NCI-H1092 (cell line): ENCODE measurements at regions not wholly inside any gene's neighbourhood (a gene's known extent, or its start where the extent isn't known, plus 50 kb on each side); places are given as distances from the start of the nearest gene placed in this dataset.

ENCODE experiments used
- DNase-seq: peaks from one replicate; lab custom pipeline; 2025; lab: John Stamatoyannopoulos, UW

DNA sequence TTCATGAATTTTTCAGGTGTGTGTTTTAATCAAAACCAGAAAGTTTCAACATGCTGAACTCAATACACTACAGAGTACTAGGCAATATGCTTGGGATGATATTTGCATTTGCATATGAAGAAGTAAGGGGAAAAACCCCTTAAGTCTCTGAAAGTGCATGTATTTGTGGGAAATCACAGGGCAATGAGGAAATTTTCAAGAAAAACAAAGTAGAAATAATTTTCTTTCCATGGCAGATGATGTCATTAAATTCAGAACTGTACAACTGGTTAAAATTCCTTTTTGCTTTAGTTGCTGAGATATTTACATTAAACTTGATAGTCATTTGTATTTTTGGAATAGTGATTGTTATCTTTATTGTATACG is 294.0 kb upstream of the TBC1D5 start:
- no peak for DNase-seq

DNA sequence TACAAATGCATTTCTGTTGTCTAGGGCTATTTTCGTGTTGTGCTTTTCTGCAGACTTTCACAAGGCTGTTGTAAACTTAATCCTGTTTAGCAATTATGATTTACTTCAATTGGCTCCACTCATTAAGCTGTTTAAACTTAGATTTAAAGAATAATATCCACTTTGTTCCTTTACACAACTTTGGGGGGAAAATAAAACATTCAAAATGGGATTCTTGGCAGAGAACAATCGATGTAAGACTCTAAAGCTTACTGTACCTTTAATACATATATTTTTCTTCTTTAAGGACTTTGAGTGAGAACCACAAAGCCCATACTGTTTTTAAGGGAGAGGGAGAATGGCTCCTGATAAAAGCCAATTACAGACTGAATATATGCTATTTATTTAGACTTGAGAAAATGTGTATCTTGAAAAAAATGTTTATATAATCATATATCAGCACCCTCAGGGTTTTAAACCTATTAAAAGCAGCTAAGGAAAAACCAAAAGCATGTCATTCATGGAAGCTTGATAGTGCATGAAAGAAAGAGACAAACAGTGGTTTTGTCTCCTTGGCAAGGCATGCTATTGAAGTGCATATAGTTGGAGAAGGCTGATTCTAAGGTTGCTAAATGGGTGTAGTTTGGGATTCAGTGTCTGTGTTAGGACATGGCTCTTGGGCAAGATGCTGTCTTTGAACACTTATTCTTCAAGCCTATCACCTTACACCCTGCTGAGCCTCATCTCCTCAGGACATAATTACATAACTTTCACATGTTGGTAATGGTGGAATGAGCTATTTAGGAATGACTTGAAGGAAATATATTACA is 293.4 kb upstream of the TBC1D5 start:
- DNase-seq, result no peak

GRCh38 chr3:18033581-18034108 is 291.2 kb upstream of the TBC1D5 start:
- DNase-seq, result no peak

DNA sequence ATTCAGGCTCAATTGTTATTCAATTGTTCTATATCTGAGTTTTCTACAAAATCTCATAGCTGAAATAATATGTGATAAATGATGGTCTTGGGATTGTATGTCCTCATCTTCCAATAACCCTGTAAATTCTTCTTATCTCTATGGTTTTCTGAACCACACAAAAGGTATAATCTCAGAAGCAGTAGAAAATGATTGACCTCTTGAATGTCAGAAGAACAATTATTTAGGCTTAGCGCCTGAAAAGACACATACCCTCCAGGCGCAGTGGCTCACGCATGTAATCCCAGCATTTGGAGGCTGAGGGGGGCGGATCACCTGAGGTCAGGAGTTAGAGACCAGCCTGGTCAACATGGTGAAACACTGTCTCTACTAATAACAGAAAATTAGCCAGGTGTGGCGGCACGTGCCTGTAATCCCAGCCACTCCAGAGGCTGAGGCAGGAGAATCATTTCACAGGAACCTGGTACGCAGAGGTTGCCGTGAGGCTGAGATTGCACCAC is 288.0 kb upstream of the TBC1D5 start:
- DNase-seq, result no peak

DNA sequence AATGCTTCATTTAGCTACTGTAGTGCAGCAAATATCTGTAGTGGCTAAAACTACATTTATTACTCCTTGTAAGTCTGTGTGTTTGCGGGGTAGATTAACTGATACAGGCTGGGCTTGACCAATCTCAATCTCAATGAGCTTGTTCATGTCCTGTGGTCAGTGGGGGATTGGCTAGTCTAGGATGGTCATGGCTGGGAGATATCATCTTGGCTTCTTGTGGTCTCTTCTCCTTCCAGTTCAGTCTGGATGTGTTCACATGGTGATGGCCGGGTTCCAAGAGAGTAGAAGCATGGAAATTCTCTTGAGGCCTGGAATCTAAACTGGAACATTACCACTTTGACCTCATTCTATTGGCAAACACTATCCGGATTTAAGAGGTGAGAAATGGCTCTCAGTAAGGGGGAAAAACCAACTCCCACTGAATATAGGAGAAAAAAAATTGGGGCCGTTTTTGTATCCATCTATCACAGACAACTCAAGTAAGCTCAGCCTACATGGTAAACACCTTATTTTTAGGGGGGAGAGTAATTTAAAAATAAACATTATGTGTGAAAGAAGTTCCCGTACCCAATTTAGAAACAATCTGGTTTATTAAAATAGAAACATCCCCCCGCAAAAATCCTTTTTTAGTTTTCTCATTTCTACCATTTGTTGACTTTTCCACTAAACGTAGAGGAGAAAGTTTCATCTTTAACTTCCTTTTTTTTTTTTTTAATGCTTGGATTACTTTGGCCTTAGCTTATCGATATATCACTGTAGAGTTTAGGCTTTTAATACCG is 284.9 kb upstream of the TBC1D5 start:
- DNase-seq, result no peak

DNA sequence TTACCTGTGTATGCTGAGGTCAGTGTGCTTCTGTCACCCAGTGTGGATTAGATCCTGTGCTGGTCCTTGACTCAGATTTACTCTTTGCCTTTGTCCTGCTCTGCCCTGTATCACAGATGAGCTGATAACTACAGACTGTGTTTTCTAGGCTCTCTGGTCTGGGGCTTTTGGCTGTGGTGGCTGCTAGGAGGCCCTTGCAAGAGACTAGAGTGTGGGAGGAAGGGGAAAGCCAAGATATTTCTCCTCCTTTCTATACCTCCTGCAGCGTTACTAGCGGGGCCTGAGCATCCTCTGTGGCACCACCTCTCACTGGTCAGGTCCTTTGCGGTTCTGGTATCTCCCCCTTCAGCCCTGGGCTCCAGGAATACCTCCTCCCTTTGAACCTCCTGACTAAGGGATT is 282.3 kb upstream of the TBC1D5 start:
- no peak for DNase-seq

DNA sequence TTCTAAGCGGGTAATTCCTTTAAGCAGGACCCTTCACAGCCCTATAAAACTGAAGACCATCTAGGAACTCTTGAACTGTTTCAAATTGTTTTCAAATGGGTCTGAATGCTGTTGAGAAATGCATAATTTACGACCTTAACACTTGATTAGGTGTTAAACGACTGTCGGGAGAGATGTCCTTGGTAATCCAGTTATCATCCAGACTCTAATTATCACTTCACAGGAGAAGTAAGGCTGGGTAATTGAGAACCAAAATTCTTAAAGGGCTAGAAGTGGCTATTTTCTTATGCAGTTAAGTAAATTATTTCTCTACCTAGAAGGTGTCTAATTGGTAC is 276.7 kb upstream of the TBC1D5 start:
- no peak for DNase-seq

GRCh38 chr3:18018491-18019160 is 276.2 kb upstream of the TBC1D5 start:
- DNase-seq, result no peak

GRCh38 chr3:18016366-18016765 is 273.9 kb upstream of the TBC1D5 start:
- DNase-seq, result no peak

DNA sequence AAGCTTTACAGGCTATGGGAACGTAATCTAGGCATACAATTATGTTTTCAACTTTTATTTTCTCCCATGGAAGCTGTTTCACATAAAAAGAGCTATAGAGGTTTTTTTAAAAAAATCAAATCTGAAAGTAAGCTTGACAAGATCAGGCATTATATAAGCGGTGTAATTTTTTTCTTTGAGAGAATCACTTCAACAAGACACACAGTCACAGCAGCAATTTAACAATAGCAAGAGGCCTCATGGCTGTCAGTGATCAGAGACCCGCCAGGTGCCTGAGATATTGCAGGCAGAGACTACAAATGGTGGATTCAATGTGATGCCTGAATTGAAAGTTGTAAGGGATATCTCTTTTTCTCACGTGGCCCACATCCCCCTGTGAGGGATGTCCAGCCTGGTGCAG is 270.5 kb upstream of the TBC1D5 start:
- DNase-seq, result no peak

DNA sequence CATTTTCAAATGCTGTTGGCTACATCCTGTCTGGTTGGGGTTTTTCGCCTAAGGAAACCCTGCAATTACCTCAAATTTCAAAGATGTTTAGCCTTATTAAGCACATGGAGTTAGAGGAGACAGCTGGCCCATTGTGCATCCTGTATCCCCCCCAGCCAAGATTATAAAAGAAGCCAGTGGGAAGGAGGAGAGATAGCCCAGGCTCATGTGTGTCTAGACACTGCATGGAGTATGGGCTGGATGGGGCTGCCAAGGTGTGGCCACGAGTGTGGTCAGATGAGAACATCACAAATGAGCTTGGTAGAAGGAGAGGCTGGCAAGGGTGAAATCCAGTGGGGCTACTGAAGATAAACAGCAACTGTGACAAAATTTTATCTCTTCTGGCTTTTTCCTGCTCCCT is 270.0 kb upstream of the TBC1D5 start:
- DNase-seq, result no peak

GRCh38 chr3:18011387-18011786 is 269.0 kb upstream of the TBC1D5 start:
- no peak for DNase-seq

DNA sequence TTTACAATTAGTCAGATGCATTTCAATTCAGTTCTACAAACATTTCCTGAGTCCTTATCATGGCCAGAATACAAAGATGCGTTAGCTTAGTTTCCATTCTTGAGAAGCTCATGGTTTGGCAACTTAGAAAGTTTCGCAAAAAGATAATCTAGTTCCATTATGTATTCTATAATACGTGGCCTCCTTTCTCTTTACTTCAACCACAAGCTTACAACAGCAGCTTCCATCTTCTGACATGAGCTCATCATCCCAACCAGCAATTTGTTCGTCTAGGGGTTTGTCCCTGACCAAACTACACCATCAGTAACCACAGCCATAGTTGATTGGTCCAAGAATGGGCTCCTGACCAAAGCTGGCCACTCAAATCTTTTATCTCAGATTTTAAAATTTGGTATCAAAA is 267.6 kb upstream of the TBC1D5 start:
- DNase-seq, result no peak

DNA sequence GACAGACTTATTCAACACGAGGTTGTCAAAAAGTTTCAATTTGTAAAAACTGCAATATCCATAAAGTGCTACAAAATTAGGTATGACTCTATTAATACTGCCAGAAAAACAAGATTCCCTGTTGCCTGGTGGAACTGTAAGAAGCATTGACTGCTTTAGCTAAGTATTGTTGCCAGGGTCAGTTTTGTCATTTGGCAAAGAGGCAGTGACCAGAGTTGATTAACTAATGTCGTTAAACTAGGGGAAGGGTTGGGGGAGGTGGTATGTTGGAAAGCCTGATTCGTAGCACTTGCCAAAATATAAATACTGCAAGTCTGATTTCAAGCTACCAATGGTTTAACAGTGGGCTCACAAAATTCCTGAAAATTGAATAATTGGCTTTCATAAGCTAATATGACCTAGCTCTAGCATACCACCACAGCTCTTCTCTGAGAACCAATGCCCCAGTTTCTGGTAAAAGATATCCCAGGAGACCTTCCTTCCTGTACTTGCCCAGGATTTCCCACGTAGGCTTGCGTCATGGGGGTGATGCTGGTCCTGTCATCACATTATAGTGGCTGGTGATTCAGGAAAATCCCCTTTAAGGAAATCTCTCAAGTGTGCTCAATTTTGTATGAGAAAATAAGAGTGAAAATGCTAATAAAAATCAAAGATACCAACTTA is 266.4 kb upstream of the TBC1D5 start:
- no peak for DNase-seq

DNA sequence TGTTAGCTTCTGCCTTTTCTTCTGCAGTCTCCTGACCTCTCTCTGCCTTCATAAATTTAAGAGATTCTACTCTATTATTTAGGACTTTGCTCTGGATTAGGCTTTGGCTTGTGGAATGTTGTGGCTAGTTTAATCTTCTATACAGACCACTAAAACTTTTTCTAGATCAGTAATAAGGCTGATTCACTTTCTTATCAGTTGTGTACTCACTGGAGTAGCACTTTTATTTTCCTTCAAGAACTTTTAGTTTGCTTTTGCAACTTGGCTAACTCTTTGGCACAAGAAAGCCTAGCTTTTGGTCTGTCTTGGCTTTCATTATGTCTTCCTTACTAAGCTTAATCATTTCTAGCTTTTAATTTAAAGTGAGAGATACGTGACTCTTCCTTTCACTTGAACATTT is 265.5 kb upstream of the TBC1D5 start:
- no peak for DNase-seq

- DNase-seq, result no peak
These were observed 253.3 kb upstream of the TBC1D5 start for GRCh38 chr3:17995769-17996168.

DNA sequence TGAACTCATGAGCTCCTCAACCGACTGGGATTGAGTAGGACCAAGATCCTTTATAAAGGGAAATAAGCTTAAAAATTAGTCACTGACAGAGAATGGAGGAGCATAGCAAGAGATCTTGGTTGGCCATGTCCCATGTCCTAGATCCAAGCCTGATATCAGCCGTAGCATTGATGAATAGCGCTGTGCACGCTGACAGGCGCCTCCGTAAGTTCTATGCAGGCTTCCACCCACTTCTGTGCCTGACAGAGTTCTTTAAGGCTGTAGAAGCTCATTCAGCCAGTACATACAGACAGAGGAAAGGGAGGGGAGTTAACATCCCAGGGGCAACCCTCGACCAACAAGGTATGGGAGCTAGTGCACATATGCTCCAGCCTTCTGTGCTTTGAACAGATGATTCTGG is 251.7 kb upstream of the TBC1D5 start:
- no peak for DNase-seq

GRCh38 chr3:17990390-17990789 is 248.0 kb upstream of the TBC1D5 start:
- DNase-seq, result no peak

GRCh38 chr3:17986348-17986816 is 244.0 kb upstream of the TBC1D5 start:
- no peak for DNase-seq

- DNase-seq, result no peak
These were observed 243.4 kb upstream of the TBC1D5 start for GRCh38 chr3:17985658-17986347.

DNA sequence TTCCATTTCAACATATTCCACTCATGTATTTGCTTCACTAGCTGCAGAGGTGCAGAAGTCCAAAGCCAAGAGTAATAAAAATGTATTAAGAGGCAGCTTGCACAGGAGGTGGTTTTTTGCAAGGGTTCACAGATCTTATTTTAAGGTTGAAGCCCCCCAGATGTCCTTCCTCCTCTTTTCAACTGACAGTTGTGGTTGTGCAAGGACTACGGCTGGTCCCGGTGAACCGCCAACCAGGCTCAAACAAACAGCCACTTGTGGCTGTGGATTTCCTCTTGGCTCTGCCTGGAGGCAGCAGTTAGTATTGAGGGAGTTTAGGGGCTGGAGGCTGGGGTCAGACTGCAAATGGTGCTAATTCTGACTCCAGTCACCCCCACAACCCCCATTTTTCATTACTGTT is 240.7 kb upstream of the TBC1D5 start:
- DNase-seq, result no peak
